ENCODE measurements at regions not wholly inside any gene's neighbourhood (a gene's known extent, or its start where the extent isn't known, plus 50 kb on each side); places are given as distances from the start of the nearest gene placed in this dataset.

DNA sequence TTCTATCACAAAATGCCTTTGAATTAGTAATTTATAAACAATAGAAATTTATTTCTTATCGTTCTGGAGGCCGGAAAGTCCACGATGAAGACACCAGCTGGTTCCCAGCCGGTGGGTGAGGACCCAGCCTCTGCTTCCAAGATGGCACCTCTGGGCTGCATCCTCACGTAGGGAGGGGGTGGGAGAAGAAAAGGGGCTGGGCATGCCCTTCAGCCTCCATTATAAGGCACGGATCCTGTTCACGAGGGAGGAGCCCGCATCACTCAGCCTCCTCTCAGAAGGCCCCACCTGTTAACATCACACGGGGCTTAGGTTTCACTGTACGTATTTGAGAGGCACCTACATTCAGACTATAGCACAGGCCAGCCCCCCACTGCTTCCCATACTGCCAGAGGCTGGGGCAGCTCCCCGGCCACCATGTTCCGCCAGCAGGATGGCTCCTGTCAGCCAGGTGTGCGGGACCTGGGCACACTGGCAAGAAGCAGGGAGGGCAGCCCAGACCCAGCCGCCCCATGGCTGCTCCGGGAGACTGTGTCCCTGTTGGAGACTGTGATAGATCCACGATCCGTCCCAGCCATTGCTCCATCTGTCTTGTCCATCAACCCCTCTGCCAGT is 131.6 kb downstream of the SOX1 start:
- TF ChIP-seq, protein P1, sequence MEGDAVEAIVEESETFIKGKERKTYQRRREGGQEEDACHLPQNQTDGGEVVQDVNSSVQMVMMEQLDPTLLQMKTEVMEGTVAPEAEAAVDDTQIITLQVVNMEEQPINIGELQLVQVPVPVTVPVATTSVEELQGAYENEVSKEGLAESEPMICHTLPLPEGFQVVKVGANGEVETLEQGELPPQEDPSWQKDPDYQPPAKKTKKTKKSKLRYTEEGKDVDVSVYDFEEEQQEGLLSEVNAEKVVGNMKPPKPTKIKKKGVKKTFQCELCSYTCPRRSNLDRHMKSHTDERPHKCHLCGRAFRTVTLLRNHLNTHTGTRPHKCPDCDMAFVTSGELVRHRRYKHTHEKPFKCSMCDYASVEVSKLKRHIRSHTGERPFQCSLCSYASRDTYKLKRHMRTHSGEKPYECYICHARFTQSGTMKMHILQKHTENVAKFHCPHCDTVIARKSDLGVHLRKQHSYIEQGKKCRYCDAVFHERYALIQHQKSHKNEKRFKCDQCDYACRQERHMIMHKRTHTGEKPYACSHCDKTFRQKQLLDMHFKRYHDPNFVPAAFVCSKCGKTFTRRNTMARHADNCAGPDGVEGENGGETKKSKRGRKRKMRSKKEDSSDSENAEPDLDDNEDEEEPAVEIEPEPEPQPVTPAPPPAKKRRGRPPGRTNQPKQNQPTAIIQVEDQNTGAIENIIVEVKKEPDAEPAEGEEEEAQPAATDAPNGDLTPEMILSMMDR (IDR thresholded peaks at IDR 0.05) = no peak
- no peak for TF ChIP-seq POLR2A (IDR thresholded peaks at IDR 0.05)

Measured in thyroid gland (tissue), 4 donors.